Thyroid gland (tissue), 4 donors: ENCODE measurements at regions not wholly inside any gene's neighbourhood (a gene's known extent, or its start where the extent isn't known, plus 50 kb on each side); places are given as distances from the start of the nearest gene placed in this dataset.

ENCODE experiments used
- DNase-seq, 2 donors: peaks; one replicate each; pipeline ENCODE4 v3.0.0-alpha.2; 2019
- H3K27ac ChIP-seq, 3 donors: fragments of 200-600 bp; sonication (generic); 1 replicate in 2 of 3; 2 replicates in 1 of 3; pipeline ENCODE4 v1.5.1; 2016 to 2019; ENCODE audit warnings: mild to moderate bottlenecking in 1 of 3, moderate library complexity in 1 of 3
- H3K27me3 ChIP-seq: fragments of 200-600 bp; sonication (generic); one replicate; pipeline ENCODE4 v1.5.1; 2019
- H3K36me3 ChIP-seq, 2 donors: fragments of 200-600 bp; sonication (generic); one replicate each; pipeline ENCODE4 v1.5.1; 2016 to 2019
- H3K4me1 ChIP-seq, 2 donors: fragments of 200-600 bp; sonication (generic); one replicate each; pipeline ENCODE4 v1.5.1; 2017 to 2019
- H3K4me3 ChIP-seq, 3 donors: fragments of 200-600 bp; sonication (generic); replicated peaks in 1 of 3; 1 replicate in 2 of 3; 2 replicates in 1 of 3; pipeline ENCODE4 v1.5.1; 2016; ENCODE audit warnings: mild to moderate bottlenecking in 1 of 3
- H3K9me3 ChIP-seq: fragments of 200-600 bp; sonication (generic); one replicate; pipeline ENCODE4 v1.5.1; 2017
- CTCF ChIP-seq, 6 experiments: fragments of 200-600 bp in 3 of 6; fragments of 450-650 bp in 3 of 6; sonication (generic) in 3 of 6; IDR thresholded peaks; one replicate each; pipeline ENCODE4 v1.5.1; 2016 to 2019; ENCODE audit warnings: antibody characterized with exemption in 6 of 6, mild to moderate bottlenecking in 2 of 6, inconsistent platforms in 1 of 6, moderate library complexity in 1 of 6
- POLR2A ChIP-seq, 2 donors: fragments of 450-650 bp; IDR thresholded peaks; one replicate each; pipeline ENCODE4 v1.6.1; 2017; ENCODE audit warnings: antibody characterized with exemption in 2 of 2, mild to moderate bottlenecking in 2 of 2, moderate library complexity in 1 of 2
- WGBS, 2 donors: methylation state at CpG; one replicate each; pipeline ENCODE4 v1.1.5; 2017; 5-methylcytosine and 5-hydroxymethylcytosine counted together
- intact Hi-C: fragments of 100-400 bp; cut with DNase I; formaldehyde crosslinking; loops from one replicate; pipeline ENCODE4 v1.15.1; 2023

- H3K27me3 ChIP-seq: no peaks in the 10 kb centered on the region
- DNase-seq: no peak
- no peak for TF ChIP-seq CTCF (IDR thresholded peaks at IDR 0.05)
- TF ChIP-seq POLR2A (IDR thresholded peaks at IDR 0.05): no peak
- intact Hi-C loops: no loop called here
- H3K4me1 ChIP-seq: no peaks in the 10 kb centered on the region
- no peaks in the 10 kb centered on the region for H3K9me3 ChIP-seq
- H3K4me3 ChIP-seq: no peak overlapping the region
- H3K27ac ChIP-seq: no peak overlapping the region
- H3K36me3 ChIP-seq: no peaks in the 10 kb centered on the region
- 89 to 91% methylated on average over 2 of the region's 2 CpGs for WGBS, 2 donors
These were observed 376.9 kb downstream of the RND3 start for GRCh38 chr2:150110548-150110947.

- DNase-seq: no peak
- intact Hi-C loops: no loop called here
- Histone ChIP-seq H3K4me1 (no peaks in the 10 kb centered on the region), H3K9me3 (no peaks in the 10 kb centered on the region), H3K27ac (no peak overlapping the region), H3K36me3 (no peaks in the 10 kb centered on the region), H3K27me3 (no peaks in the 10 kb centered on the region), H3K4me3 (no peak overlapping the region)
- TF ChIP-seq CTCF (IDR thresholded peaks at IDR 0.05): no peak
- TF ChIP-seq POLR2A (IDR thresholded peaks at IDR 0.05): no peak
- WGBS, 2 donors: 75 to 78% methylated on average over 4 of the region's 4 CpGs
These were observed 377.6 kb downstream of the RND3 start for GRCh38 chr2:150109912-150110311.

- Histone ChIP-seq H3K4me1 (no peaks in the 10 kb centered on the region), H3K27me3 (no peaks in the 10 kb centered on the region), H3K27ac (no peak overlapping the region), H3K4me3 (no peak overlapping the region), H3K9me3 (no peaks in the 10 kb centered on the region), H3K36me3 (no peaks in the 10 kb centered on the region)
- intact Hi-C loops: no loop called here
- 76 to 80% methylated on average over 3 of the region's 3 CpGs for WGBS, 2 donors
- DNase-seq: no peak
- TF ChIP-seq POLR2A (IDR thresholded peaks at IDR 0.05) (no peak), CTCF (IDR thresholded peaks at IDR 0.05) (no peak)
These were observed 378.4 kb downstream of the RND3 start for GRCh38 chr2:150109028-150109427.

- H3K9me3 ChIP-seq: no peaks in the 10 kb centered on the region
These were observed 379.7 kb downstream of the RND3 start for GRCh38 chr2:150107816-150108215.

GRCh38 chr2:150107170-150107569 lies 380.3 kb downstream of the RND3 start:
- no peak for DNase-seq
- H3K9me3 ChIP-seq: no peaks in the 10 kb centered on the region
- H3K4me1 ChIP-seq: no peaks in the 10 kb centered on the region
- 66 to 67% methylated on average over 1 of the region's 1 CpG for WGBS, 2 donors
- no peak overlapping the region for H3K4me3 ChIP-seq
- H3K36me3 ChIP-seq: no peaks in the 10 kb centered on the region
- intact Hi-C loops: no loop called here
- H3K27ac ChIP-seq: no peak overlapping the region
- TF ChIP-seq CTCF (IDR thresholded peaks at IDR 0.05) (no peak), POLR2A (IDR thresholded peaks at IDR 0.05) (no peak)
- H3K27me3 ChIP-seq: no peaks in the 10 kb centered on the region

More at GRCh38 chr2:150107816-150108215, 379.7 kb downstream of the RND3 start:
- intact Hi-C loops: no loop called here
- DNase-seq: no peak
- Histone ChIP-seq H3K4me3 (no peak overlapping the region), H3K27ac (no peak overlapping the region), H3K4me1 (no peaks in the 10 kb centered on the region), H3K27me3 (no peaks in the 10 kb centered on the region), H3K36me3 (no peaks in the 10 kb centered on the region)
- TF ChIP-seq CTCF (IDR thresholded peaks at IDR 0.05) (no peak), POLR2A (IDR thresholded peaks at IDR 0.05) (no peak)
- 95 to 98% methylated on average over 2 of the region's 2 CpGs for WGBS, 2 donors
